Head of caudate nucleus (tissue), 42 donors: ENCODE measurements at regions not wholly inside any gene's neighbourhood (a gene's known extent, or its start where the extent isn't known, plus 50 kb on each side); places are given as distances from the start of the nearest gene placed in this dataset.
"Not testable (repeated sequence)": the region's sequence is repeated elsewhere in the genome, so short reads cannot be mapped to it uniquely, and the experiment has no call there.

ENCODE experiments used
- DNase-seq, 42 donors: peaks; one replicate each; pipeline versions ENCODE4 v3.0.0 to v3.0.0-alpha.2; 2020 to 2021; ENCODE audit warnings: mixed read lengths in 7 of 42
- intact Hi-C: fragments of 100-400 bp; cut with DNase I; formaldehyde crosslinking; loops from one replicate; pipeline ENCODE4 v1.15.0; 2022

DNA sequence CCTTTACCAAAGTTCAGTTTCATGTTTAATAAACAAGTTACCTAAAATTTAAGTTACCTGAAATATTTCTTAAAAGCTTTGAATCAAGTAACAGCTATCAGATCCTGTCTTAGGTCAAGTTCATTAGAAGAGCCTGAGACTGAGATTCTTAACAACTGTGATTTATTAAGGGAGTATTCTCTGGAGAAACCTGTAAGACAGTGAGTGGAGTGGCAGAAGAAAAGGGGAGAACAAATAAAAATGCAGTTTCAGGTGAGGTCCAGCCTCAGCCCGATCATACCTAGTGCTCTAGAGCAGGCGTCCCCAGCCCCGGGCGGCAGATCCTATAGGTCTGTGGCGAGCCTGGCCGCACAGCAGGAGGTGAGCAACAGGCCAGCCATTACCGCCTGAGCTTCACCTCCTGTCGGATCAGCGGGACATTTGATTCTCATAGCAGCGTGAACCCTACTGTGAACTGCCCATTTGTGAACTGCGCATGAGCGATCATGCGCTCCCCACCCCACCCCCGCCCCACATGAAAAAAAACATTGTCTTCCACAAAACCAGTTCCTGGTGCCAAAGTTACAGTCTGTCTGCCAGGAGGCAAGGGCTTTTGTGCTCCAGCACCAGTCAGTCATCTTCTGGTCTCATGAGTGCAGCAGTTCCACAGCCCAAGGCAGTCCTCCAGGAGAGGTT, 59.2 kb upstream of the ADGRB3 start:
- intact Hi-C loops = loop anchor here (5.0 kb wide), 1 partner anchor 56 kb away; no protein-coding TSS in a partner anchor
- peak in 41 of 42 donors; percentile 10 to 81 (median 55) for DNase-seq

- intact Hi-C loops = no loop called here
- DNase-seq = no peak
Measured at GRCh38 chr6:68572975-68573374, 62.1 kb upstream of the ADGRB3 start.

- intact Hi-C loops = no loop called here
- DNase-seq = peak in 10 of 42 donors; percentile 4 to 41 (median 18)
Measured at GRCh38 chr6:68572525-68572924, 62.6 kb upstream of the ADGRB3 start.

- peak in 19 of 42 donors; percentile 1 to 68 (median 30) for DNase-seq
- intact Hi-C loops = loop anchor here (5.0 to 10.0 kb wide), 2 partner anchors 73 to 405 kb away; no protein-coding TSS in a partner anchor
Measured at GRCh38 chr6:68559716-68560115, 75.4 kb upstream of the ADGRB3 start.

DNA sequence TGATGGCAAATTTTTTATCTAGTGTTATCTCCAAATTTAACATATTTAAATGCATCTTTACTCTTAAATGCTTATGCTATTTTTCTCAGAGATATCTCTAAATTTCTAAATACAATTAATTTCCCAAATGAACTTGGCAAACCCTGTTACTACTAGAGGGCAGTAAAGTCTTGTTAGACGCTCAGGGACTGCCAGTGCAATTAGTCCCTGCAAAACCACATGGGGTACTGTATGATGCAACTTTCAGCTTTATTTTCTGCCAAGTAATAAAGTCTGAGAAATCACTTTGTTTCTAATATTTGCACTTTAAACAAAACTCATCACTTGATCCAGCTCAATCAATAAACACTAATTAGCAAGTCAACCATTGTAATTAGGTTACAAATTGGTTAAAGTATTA, 76.0 kb upstream of the ADGRB3 start:
- DNase-seq = peak in 14 of 42 donors; percentile 4 to 59 (median 29)
- intact Hi-C loops = loop anchor here (10.0 kb wide), 1 partner anchor 406 kb away; no protein-coding TSS in a partner anchor

DNA sequence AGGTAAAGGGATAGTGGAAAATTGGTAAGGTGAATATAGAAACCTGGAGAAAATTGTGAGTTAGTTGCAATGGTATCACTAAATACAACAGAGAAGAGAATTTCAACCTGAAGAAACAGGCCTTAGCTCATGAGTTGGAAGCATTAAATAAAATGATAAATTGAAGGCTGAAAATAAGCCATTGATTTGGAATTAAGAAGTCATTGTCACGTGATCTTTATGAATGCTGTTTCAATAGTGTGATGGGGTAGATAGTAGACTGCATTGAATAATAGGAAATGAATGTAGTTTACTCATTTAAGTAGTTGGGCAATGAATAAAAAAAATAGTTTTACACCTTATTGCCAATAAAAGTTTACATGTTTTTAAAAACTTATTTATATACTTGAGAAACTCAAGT, 88.5 kb upstream of the ADGRB3 start:
- intact Hi-C loops = no loop called here
- DNase-seq = no peak

DNA sequence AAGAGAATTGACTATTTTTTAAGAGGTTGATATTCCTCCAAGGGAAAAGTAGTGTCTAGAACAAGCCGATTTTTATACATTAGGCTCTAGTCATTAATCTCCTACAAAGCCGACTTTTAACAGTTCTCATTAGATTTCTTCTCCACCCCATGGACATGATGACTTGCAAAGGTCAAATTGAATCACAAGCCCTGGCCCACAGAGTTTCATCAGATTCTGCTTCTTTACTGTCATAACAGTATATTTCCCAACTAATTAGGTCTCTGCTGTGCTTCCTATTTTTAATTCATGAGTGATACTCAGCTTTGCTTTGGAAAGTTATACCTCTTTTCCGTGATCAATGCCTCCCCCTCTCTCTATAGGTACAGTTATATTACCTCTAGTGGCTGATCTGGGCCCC, 90.6 kb upstream of the ADGRB3 start:
- DNase-seq = no peak
- intact Hi-C loops = no loop called here

DNA sequence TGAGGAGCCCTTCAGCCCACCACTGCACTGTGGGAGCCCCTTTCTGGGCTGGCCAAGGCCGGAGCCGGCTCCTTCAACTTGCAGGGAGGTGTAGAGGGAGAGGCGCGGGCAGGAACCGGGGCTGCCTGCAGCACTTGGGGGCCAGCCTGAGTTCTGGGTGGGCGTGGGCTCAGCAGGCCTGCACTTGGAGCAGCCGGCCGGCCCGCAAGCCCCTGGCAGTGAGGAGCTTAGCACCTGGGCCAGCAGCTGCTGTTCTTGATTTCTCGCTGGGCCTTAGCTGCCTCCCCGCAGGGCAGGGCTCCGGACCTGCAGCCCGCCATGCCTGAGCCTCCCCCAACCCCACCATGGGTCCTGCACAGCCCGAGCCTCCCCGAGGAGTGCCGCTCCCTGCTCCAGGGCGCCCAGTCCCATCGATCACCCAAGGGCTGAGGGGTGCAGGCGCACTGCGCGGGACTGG, 101.7 kb upstream of the ADGRB3 start:
- intact Hi-C loops = no loop called here
- no peak for DNase-seq

DNA sequence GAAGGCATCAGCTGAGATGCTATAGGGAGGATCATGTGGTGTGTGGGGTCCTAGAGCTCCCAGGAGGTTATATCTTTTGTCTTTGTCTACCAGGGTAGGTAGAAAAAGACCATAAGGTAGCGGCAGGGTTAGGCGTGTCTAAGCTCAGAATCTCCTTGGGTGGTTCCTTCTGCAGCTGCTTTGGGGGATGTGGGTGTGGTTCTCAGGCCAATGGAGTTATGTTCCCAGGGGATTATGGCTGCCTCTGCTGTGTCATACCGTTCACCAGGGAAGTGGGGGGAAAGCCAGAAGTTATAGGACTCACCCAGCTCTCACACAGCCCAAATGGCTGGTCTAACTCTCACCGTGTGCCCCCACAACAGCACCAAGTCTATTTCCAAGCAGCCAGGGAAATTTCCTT, 107.4 kb upstream of the ADGRB3 start:
- intact Hi-C loops = no loop called here

DNA sequence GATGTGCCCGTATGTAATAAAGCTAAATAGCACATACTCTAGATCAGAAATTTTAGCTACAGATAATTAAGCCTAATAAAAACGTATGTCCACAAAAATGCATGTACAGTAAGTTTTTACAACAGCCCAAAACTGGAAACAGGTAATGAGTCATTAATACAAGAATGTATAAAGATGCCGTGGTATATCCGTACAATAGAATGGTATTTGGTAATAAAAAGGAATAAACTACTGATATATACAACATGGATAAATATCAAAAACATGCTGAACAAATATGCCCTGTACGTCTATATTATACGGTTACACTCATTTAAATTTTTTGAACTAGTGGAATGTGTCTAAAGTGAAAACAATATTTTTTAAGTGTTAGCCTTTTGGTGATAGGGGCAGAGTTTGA, 128.2 kb upstream of the ADGRB3 start:
- DNase-seq = no peak
- intact Hi-C loops = no loop called here

More for the DNA sequence above, 107.4 kb upstream of the ADGRB3 start:
- DNase-seq = no peak

DNA sequence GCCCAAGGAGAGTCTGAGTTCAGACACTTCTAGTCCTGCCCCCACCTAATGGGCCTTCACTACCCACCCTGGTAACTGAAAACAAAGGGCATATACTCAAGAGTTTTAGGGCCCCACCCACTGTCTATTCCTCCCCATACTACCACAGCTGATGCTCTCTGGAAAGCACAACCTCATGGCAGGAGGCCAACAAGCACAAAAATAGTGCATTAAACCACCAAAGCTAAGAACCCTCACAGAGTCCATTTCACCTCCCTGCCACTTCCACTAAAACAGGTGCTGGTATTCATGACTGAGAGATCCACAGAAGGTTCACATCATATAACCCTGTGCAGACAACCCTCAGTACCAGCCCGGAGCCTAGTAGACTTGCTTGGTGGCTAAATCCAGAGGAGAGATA, 132.1 kb upstream of the ADGRB3 start:
- no peak for DNase-seq
- intact Hi-C loops = no loop called here

- DNase-seq = no peak
- intact Hi-C loops = no loop called here
Measured at GRCh38 chr6:68497927-68498326, 137.2 kb upstream of the ADGRB3 start.

GRCh38 chr6:68494880-68495279, 140.2 kb upstream of the ADGRB3 start:
- intact Hi-C loops, DNase-seq: not testable (repeated sequence)

DNA sequence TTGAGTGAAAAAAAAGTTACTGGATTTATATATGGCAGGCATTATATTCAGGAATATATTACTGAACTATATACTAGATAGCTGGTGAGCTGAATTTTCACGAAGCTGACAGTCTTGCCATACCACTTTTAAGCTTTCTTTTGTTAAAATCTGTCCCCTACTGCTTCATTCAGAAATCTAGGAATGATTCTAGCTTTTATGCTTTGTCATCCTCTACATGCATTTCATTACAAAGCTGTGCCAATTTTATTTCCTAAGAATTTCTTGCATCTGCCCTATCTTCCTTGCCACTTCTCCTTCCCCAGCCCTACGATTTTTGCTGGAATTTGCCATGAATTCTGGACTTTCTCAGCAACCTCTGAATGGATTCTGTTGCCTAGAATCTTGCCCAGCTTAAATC, 158.5 kb upstream of the ADGRB3 start:
- DNase-seq = no peak
- intact Hi-C loops = no loop called here

- DNase-seq = no peak
- intact Hi-C loops = no loop called here
Measured at GRCh38 chr6:68473433-68474210, 161.5 kb upstream of the ADGRB3 start.

GRCh38 chr6:68468244-68468884, 166.7 kb upstream of the ADGRB3 start:
- intact Hi-C loops = no loop called here

DNA sequence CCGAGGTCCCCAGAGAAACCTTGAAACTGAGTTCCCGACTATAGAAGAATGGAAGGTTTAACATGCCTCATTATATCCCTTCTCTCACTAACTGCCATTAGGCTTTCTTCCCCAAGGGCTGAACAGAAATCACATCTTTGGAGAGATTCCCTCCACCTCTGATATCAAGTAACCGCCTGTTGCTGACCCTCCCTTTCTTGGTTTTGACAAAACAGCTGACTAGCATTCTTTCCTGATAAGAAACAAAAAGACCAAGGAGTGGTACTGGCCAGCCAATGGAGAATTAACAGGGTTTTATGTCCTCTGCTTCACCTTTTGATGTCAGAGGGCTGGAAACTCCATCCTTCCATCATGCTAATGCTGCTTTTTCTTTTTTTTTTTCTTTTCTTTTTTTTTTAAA, 176.6 kb upstream of the ADGRB3 start:
- no peak for DNase-seq
- intact Hi-C loops = no loop called here

More at GRCh38 chr6:68468244-68468884, 166.7 kb upstream of the ADGRB3 start:
- DNase-seq = no peak

DNA sequence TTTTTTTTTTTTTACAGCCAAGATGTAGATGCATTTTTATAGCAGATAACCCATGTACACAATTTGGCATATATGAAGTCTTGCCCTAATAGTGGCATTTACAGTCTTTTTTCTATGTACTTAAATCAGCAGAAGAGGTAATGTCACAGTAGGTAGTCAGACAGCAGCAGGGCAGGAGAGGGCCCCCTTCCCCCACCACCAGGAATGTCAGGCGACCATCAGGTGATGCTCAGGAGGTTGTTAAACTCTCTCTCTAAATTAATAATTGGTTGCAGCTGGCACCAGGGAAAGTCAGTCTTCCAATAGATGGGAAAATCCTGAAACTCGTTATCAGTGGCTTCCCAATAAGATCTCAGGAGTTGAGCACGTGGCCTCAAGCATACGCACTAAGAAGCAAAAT, 188.0 kb upstream of the ADGRB3 start:
- intact Hi-C loops = no loop called here
- no peak for DNase-seq

GRCh38 chr6:68445926-68446325, 189.2 kb upstream of the ADGRB3 start:
- DNase-seq = no peak

DNA sequence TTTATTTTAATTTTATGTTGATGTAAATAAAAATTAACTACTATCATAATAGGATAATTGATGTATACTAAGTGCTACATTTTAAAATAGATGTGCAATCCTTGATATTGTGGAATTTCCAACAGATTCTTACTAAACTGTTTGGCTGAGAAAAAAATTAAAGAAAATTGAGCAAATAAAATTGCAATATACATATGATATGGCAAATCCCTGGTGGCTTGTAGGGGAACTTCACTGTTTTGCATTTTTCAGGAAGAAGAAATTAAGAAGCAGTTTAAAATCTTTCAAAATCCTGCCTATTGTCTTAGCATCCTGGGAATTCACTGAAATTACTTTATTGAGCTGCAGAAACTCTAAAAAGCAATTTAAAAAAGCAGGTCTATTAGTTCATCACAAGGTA, 191.4 kb upstream of the ADGRB3 start:
- intact Hi-C loops = no loop called here
- DNase-seq = no peak

More at GRCh38 chr6:68445926-68446325, 189.2 kb upstream of the ADGRB3 start:
- intact Hi-C loops = no loop called here
